Transverse colon (tissue), 4 donors: ENCODE measurements at regions not wholly inside any gene's neighbourhood (a gene's known extent, or its start where the extent isn't known, plus 50 kb on each side); places are given as distances from the start of the nearest gene placed in this dataset.

ENCODE experiments used
- EP300 ChIP-seq: sonication (generic); formaldehyde crosslinking; IDR thresholded peaks from one replicate; pipeline ENCODE4 v1.6.1; 2017; ENCODE audit warnings: antibody characterized with exemption, low read depth
- POLR2A ChIP-seq: fragments of 450-650 bp; IDR thresholded peaks from one replicate; pipeline ENCODE4 v1.6.1; 2016; ENCODE audit warnings: antibody characterized with exemption, mild to moderate bottlenecking, moderate library complexity
- POLR2AphosphoS5 ChIP-seq, 3 donors: sonication (generic); formaldehyde crosslinking; IDR thresholded peaks; one replicate each; pipeline ENCODE4 v1.6.1; 2016; ENCODE audit warnings: antibody characterized with exemption in 3 of 3
- TF ChIP-seq, protein P1 (sequence below), 5 experiments: fragments of 200-600 bp in 3 of 5; fragments of 450-650 bp in 2 of 5; sonication (generic) in 3 of 5; IDR thresholded peaks; 1 replicate in 2 of 5; 2 replicates in 3 of 5; pipeline ENCODE4 v1.5.1; 2016 to 2017; ENCODE audit warnings: antibody characterized with exemption in 5 of 5, inconsistent platforms in 3 of 5, mild to moderate bottlenecking in 2 of 5, moderate library complexity in 1 of 5

DNA sequence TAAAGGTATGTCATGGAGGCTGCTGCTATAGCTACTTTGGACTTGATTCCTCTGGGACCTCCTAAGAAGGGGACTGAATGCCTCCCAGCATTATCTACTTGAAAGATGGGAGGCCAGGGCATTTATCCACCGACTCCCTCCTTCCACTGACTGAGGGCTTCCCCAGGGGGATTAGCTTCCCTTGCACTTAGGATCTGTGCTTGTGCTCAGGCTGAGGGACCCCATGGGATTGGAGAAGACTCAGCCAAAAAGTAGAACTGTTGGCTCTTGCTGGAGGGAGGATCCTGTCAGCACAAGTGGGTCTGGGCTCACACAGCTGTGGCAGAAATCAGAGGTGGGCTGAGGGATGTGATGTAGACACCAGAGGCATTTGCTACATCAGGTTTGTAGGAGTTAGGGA lies 81.5 kb upstream of the SYPL1 start:
- TF ChIP-seq POLR2A (no peak), POLR2AphosphoS5 (IDR thresholded peaks at IDR 0.05) (no peak), EP300 (no peak)
- TF ChIP-seq, protein P1, sequence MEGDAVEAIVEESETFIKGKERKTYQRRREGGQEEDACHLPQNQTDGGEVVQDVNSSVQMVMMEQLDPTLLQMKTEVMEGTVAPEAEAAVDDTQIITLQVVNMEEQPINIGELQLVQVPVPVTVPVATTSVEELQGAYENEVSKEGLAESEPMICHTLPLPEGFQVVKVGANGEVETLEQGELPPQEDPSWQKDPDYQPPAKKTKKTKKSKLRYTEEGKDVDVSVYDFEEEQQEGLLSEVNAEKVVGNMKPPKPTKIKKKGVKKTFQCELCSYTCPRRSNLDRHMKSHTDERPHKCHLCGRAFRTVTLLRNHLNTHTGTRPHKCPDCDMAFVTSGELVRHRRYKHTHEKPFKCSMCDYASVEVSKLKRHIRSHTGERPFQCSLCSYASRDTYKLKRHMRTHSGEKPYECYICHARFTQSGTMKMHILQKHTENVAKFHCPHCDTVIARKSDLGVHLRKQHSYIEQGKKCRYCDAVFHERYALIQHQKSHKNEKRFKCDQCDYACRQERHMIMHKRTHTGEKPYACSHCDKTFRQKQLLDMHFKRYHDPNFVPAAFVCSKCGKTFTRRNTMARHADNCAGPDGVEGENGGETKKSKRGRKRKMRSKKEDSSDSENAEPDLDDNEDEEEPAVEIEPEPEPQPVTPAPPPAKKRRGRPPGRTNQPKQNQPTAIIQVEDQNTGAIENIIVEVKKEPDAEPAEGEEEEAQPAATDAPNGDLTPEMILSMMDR (IDR thresholded peaks at IDR 0.05), result no peak
